GM12864 (cell line): ENCODE measurements at regions not wholly inside any gene's neighbourhood (a gene's known extent, or its start where the extent isn't known, plus 50 kb on each side); places are given as distances from the start of the nearest gene placed in this dataset.

ENCODE experiments used
- DNase-seq: peaks from one replicate; pipeline ENCODE4 v3.0.0-alpha.2; 2011; ENCODE audit warnings: low read depth
- H3K4me3 ChIP-seq: 2 replicates; pipeline ENCODE4 v1.5.1; 2011; ENCODE audit warnings: mild to moderate bottlenecking, low read depth, low read length, control low read depth
- TF ChIP-seq, protein P1 (sequence below): IDR thresholded peaks from 2 replicates; pipeline ENCODE4 v1.5.1; 2011; ENCODE audit warnings: low read depth, mild to moderate bottlenecking, moderate library complexity, low read length, control low read depth, inconsistent platforms; ENCODE audit errors: missing control alignments

DNA sequence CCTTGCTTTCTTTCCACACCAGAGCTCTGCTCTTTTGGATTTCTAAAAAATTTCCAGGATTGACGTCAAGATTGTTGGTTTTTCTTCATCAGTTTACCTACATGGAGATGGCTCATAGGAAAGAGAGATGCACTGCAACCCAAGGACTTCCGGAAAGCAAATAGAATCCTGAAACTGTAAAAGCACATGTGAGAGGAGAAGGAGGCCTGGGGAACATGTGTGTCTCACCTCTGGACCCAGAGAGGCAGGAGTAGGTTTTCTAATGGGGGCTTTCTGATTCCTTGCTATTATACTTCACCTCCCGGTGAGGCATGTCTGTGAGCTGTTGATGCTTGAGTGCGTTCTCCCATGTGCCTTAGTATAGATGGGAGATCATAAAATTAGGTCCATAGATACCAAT, 362.8 kb downstream of the DCDC2C start:
- H3K4me3 ChIP-seq: no peak overlapping the region
- TF ChIP-seq, protein P1, sequence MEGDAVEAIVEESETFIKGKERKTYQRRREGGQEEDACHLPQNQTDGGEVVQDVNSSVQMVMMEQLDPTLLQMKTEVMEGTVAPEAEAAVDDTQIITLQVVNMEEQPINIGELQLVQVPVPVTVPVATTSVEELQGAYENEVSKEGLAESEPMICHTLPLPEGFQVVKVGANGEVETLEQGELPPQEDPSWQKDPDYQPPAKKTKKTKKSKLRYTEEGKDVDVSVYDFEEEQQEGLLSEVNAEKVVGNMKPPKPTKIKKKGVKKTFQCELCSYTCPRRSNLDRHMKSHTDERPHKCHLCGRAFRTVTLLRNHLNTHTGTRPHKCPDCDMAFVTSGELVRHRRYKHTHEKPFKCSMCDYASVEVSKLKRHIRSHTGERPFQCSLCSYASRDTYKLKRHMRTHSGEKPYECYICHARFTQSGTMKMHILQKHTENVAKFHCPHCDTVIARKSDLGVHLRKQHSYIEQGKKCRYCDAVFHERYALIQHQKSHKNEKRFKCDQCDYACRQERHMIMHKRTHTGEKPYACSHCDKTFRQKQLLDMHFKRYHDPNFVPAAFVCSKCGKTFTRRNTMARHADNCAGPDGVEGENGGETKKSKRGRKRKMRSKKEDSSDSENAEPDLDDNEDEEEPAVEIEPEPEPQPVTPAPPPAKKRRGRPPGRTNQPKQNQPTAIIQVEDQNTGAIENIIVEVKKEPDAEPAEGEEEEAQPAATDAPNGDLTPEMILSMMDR: no peak
- DNase-seq: no peak

DNA sequence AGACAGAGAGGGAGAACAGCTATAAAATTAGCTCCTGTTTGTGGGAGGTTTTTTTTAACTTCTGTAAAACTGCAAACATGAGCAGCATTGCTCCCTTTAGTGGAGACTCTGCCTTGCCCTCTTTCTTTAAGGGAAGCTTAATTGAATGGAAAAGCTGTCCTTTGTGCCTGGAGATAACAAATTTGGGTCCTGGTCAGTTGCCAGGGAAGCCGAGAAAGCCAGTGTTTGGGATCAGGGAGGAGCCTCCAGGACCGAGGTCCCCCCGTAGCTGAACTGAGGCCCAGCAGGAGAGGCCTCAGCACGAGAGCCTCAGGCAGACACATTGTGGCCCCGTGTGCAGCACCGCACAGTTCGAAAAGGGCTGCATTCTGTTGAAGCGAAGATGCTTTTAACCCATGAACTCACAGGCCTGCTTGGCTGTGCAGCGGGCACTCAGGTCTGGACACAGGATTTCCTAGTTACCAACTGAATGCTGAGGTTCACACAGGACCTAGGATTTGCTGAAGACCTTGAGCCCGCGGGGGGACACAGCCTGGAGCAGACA, 369.7 kb downstream of the DCDC2C start:
- no peak overlapping the region for H3K4me3 ChIP-seq

DNA sequence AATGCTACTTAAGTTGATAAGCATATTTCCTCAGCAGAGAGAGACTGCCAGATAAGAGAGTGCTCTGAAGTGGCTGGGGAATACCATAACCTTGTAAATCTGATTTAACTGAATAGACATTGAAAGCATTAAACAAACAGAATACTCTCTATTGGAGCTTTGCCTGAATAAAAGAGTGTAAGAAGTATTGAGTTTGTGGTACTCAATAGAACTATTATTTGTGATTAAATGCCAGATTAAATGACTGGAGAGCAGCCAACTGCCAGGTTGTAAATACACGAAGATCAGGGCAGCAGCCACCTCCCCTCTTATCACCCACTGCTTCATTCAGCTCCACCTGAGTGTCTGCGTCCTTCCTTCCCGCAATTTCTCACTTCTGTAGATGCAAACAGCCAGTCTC, 373.6 kb downstream of the DCDC2C start:
- H3K4me3 ChIP-seq: no peak overlapping the region
- TF ChIP-seq, protein P1: no peak
- DNase-seq: no peak

More for the DNA sequence above, 369.7 kb downstream of the DCDC2C start:
- TF ChIP-seq, protein P1: no peak
- DNase-seq: no peak

DNA sequence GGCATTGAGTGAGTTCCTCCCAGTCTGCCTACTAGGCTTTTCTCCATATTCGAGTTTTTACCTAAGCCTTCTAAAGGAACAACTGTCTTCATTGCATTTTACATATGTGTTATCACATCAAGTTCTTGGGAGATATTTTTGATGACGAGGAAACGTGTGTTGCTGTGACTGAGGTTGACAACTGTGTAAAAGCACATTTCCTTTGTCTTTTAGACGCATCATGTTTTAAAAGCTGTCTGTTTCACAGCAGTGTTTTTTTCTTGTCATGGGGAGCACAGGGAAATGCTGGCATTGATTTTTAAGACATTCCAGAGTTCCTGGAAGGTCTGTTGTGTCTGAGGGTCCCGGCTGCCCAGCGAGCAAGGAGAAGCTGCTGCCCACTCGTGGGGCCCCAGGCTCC, 381.8 kb downstream of the DCDC2C start:
- H3K4me3 ChIP-seq: no peak overlapping the region
- DNase-seq: no peak
- TF ChIP-seq, protein P1: no peak

DNA sequence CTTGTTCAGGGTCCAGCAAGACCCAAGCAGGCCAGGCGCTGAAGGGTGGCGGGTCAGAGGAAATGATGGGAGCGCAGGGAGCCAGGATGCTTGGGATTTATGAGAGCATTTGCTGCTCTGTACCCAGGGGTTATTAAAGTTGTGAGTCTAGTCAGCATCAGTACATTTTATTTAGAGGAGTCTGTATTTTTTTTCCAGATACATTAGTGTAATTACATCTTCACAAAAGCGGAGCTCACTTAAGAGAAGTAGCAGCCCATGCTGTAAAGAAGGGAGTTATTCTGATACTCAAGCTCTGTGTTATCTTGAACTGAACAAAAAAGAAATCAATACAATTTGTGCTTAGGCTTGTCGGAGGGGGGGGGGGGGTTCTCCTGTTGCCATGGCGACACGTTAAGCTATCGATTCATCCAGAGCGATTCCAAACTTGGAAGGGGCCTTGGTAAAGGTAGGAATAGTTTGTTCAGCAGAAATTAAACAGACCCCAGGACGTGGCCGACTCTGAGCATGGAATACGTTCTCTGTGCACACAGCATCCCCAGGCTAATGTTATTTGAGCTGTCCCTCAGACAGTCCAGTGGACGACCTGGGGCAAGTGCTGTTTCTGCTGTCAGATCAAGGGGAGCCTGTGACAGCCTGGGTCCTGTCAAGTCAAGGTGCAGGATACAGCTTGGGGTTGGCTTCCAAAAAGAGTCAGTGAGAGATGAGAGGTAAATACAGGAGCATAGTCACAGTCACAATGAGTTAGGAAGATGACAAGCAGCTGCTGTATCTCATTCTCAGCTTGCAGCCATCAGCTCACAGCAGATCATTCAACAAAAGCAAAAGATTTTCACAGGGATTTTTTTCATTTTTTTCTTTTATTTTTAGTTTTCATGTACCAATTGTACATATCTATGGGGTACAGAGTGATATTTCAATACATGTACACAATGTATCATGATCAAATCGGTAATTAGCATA, 387.6 kb downstream of the DCDC2C start:
- DNase-seq: no peak
- TF ChIP-seq, protein P1: no peak
- no peak overlapping the region for H3K4me3 ChIP-seq

DNA sequence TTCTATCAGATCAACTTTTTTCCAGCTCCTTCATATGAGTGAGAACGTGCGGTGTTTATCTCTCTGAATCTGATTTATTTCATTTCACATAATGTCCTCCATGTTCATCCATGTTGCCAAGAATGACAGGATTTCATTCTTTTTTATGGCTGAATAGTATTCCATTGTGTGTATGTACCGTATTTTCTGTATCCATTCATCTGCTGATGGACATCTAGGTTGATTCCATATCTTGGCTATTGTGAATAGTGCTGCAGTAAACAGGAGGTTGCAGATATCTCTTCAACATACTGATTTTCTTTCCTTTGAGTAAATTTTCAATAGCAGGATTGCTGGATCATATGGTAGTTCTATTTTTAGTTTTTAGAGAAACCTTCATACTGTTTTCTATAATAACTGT, 388.5 kb downstream of the DCDC2C start:
- H3K4me3 ChIP-seq: no peak overlapping the region
- no peak for DNase-seq
- TF ChIP-seq, protein P1: no peak
